LoVo (cell line): ENCODE measurements at regions not wholly inside any gene's neighbourhood (a gene's known extent, or its start where the extent isn't known, plus 50 kb on each side); places are given as distances from the start of the nearest gene placed in this dataset.
A peak's percentile ranks its signal among the peaks of the same experiment; 100 is the strongest.

Experiments
- DNase-seq: peaks from one replicate; pipeline ENCODE4 v3.0.0-alpha.2; 2016; ENCODE audit warnings: low spot score

DNA sequence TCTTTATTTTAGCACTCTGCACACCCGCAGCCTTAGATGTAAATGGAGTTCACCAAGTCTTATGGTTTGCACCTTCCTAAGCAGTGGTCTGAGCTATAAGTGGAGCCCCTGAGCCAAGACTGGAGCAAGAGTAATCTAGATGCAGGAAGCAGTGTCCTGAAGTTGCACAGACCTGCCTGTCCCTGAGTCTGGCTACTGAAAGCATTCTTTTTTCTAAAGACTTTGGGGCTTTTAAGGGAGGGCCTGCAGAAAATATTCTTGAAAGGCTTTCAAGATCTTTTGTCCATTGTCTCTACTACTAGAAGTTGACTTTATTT, 389.7 kb downstream of the KDM5D start:
- DNase-seq = no peak

DNA sequence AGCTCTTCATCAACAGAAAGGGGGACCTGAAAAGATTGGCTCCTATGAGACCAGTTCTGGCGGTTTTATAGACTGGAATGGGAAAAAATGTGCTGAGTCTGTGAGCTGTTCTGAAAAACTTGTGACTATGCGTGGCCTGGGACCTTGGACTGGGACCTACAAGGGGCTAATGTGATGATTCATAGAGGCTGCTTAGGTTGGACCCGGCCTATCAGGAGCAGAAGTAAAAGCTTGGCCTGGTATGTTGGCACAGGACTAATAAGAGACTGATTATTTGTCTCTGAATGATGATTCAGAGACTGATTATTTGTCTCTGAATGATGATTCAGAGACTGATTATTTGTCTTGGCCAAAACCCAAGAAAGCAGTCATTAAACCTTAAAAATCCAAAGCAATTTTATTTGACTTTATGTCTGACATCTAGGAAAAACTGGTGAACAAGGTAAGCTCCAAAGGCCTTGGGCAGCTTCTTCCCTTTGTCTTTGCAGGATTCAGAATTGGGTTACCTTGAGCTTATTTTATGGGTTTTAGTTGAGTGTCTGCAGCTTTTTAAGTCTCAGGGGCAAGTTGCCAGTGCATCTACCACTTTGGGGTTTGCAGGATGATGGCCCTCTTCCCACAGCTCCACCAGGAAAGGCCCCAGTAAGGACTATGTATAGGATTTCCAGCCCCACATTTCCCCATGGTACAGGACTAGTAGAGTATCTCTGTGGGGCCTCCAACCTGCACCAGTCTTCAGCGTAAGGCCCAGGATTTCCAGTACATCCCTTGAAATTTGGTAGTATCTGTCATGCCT, 390.3 kb downstream of the KDM5D start:
- peak; percentile 35 for DNase-seq

DNA sequence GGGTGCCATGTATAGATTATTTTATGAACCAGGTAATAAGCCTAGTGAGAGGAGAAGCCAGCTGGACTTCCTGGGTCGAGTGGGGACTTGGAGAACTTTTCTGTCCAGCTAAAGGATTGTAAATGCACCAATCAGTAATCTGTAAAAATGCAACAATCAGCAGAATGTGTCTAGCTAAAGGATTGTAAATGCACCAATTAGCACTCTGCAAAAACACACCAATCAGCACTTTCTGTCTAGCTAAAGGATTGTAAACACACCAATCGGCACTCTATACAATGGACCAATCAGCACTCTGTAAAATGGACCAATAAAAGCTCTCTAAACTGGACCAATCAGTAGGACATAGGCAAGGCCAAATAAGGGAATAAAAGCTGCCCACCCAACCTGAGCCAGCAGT, 392.9 kb downstream of the KDM5D start:
- DNase-seq = no peak

DNA sequence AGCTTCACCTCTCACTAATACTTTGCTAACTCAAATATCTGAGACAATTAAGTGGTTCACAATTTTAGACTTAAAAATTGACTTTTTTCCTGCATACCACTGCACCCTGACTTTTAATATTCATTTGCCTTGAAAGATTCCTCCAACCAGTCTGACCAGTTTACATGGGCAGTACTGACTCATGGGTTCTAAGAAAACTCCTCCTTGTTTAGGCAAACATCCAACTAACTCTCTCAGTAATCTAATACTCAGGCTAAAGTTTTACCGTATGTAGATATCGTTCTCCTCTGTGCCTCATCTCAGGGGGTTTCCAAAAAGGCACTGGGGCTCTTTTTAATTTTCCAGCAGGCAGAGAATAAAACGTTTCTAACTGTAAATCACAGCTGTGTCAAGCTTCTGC, 422.8 kb downstream of the KDM5D start:
- DNase-seq = peak; percentile 4

DNA sequence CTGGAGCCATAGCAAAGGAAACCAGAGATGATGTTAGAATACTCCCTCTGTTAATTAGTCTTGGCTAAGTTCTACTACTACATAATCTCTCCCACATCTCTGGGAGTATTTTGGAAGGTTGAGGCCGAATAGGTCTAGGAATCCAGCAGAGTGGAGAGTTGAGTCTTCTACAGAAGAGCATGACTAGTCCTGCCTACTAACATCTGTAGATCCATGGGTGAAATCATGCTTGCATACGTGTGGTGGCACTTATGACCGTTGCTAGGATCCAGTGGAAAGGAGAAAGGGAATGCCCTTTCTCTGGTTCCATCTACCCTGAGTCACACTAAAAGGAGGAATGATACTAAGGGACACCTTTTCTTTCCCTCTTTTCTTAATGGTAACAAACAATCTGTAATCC, 425.4 kb downstream of the KDM5D start:
- DNase-seq = no peak

DNA sequence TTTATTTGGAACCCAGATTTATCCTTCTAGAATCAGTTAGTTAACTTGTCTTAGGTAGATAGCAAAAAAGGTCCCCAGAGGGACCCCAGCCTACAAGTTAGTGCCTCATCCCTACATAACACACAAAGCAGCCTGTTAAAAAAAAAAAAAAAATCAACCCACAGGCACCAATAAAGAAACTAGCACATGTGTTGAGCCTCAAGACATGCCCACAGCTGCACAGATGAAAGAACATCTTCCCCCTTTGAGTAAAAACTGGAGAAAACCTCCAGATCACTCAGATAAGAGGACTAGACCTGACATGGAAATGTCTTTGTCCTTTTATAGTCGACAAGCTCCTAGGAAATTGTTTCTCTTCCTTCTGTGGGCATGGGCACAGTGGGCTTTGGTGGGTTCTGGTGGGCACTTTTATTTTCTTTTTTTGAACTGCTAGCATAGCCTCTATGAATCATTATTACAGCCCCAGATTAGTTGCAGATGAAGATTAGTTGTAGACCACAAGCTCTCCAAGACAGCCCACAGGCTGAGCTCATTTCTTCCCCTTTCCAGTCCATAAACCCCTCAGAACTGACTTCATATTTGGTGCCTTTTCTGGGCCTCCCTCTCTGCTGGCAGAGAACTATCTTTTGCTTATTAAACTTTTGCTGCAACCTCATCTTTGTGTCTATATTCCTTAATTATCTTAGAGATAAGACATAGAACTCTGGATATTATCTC, 427.1 kb downstream of the KDM5D start:
- no peak for DNase-seq

DNA sequence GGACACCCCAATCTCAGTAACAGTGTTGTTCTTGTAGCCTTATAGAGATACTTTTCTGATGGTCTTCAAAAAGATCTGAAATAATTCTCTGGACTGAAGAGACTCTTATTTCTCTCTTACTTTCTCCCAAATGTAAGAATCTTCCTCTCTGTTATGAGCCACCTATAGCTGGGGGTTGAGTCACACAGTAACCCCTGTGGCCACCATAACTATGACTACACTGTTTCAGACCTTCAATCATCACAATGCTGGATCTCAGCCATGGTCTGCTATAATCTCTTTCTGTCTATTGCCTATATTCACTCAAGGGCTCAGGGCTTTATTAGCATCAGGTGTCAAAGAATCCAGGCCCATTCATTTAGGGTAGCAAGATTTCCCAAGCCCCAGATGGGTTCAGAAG, 436.9 kb downstream of the KDM5D start:
- DNase-seq = no peak

DNA sequence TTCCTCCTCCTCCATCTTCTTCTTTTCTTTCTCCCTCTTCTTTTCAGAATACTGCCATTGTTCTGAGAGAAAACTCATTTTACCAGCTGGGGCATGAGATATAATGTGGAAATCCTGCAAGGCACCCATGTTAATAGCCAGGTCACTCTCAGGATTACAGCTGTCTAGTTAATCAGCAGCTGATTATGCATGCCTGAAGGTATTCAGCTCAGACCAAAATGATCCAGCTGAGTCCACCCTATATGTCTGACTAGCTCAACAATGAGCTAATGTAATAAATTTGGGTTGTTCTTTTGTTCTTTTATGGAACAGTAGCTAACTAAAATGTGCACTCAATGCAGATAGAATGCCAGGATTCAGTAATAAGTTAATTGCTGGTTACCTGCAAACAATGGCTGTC, 441.4 kb downstream of the KDM5D start:
- DNase-seq = no peak

DNA sequence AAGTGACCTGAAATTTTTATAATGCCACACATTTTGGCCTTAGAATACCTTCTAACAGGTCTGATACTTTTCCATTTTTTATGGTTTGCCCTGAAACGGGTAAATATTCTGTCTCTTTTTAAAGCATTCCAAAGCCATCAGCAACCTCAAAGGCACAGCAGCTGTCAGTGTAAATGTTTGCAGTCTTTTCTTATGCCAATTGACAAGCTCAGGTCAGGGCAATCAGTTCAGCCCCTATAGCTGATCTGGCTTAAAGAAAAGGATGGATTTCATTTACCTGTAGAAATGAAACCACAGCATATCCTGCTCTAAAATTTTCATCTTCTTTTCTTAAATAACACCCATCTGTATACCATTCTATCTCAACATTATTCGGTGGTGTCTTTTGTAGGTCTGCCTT, 453.6 kb downstream of the KDM5D start:
- no peak for DNase-seq

DNA sequence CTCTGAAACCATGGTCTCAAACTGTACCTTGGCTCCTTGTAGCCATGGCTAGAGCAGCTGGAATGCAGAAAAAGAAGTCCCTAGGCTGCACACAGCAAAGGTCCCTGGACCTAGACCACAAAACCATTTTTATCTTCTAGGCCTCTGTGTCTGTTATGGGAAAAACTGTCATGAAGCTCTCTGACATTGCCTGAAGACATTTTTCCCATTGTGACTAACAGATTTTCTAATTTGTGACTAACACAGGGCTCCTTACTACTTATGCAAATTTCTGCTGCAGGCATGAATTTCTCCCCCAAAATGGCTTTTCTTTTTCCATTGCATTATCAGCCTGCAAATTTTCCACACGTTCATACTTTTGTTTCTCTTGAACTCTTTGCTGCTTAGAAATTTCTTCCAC, 470.4 kb downstream of the KDM5D start:
- DNase-seq = no peak

DNA sequence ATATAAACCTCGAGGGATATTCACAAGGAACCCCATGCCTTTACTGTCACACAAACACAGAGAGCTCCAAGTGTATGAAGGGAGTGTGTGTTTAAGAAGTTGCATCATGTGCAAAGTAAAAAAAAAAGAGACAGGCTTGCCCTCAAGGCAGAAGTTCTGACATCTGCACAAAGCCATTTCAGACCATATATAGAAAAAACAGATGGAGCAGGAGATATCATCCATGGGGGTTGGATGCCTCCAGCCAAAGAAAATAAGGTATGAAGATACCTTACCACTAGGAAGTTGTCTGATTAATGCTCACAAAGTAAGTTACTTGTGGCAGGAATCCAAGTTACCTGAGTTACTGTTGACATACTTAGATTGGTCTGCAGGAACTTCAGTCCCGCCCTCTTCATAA, 476.2 kb downstream of the KDM5D start:
- DNase-seq = peak; percentile 61

DNA sequence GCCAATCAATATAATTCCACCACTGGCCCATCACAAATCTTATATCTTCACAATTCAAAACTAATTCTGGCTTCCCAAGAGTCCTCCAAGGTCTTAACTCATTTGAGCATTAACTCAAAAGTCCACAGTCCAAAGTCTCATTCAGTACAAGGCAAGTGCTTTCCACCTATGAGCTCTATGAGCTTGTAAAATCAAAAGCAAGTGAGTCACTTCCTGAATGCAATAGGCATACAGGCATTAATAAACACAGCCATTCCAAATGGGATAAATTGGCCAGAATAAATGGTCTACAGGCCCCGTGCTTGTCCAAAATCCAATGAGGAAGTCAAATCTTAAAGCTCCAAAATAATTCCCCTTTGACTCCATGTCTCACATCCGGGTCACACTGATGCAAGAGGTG, 479.1 kb downstream of the KDM5D start:
- peak; percentile 47 for DNase-seq

DNA sequence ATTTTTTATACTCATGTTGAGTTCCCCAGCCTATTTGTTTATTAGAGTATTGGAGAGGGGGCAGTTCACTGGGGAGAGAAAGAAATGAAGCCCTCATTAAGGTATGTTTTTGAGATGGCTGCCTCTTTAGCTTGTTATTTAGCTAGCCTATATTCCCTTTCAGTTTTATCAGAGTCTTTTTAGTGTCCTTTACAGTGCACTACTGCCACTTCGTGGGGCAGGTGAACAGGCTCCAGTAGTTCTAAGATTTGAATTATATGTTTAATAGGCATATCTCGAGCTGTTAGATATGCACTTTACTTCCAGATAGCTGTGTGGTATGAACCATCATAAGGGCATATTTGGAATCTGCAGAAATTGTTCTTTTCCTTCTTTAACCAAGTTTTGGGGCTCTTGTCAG, 482.2 kb downstream of the KDM5D start:
- no peak for DNase-seq

DNA sequence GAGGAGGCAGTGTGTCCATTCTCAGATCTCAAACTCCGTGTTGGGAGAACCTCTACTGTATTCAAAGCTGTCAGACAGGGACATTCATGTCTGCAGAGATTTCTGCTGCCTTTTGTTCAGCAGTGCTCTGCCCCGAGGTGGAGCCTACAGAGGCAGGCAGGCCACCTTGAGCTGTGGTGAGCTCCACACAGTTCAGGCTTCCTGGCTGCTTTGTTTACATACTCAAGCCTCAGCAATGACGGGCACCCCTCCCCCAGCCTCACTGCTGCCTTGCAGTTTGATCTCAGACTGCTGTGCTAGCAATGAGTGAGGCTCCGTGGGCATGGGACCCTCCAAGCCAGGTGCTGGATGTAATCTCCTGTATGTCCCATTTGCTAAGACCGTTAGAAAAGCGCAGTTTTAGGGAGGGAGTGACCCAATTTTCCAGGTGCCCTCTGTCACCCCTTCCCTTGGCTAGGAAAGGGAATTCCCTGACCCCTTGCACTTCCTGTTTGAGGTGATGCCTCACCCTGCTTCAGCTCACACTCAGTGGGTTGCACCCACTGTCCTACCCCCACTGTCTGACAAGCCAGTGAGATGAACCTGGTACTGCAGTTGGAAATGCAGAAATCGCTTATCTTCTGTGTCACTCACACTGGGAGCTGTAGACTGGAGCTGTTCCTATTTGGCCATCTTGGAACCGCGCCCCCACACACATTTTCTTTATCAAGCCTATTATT, 458.9 kb upstream of the HSFY2 start:
- DNase-seq = no peak

DNA sequence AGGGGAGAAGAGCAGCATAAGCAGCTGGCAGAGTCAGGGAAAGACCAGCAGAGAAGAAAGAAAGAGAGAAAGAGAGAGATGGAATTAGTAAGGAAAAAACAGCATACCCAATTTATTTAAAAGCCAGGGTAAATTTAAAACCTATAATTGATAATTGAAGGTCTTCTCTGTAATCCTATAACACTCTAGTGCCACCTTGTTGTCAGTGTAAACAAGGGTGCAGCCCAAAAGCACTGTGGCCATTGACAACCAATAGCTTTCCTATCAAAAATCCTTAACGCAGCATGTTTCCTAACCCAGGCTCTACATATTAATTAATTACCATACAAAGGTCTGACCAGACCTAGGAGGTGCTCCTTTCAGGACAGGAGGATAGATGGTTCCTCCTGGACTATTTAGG, 447.2 kb upstream of the HSFY2 start:
- no peak for DNase-seq

DNA sequence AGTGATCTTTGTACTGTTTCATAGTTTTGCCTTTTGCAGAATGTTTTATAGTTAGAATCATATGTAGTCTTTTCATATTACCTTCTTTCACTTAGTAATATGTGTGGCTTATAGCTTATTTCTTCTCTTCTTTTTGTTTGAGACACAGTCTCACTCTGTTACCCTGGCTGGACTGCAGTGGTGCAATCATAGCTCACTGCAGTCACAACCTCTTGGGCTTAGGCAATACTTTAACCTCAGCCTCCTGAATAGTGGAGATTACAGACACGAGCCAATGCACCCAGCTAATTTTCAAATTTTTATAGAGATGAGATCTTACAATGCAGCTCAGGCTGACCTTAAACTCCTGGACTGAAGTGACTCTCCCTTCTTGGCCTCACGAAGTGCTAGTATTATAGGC, 435.4 kb upstream of the HSFY2 start:
- no peak for DNase-seq

DNA sequence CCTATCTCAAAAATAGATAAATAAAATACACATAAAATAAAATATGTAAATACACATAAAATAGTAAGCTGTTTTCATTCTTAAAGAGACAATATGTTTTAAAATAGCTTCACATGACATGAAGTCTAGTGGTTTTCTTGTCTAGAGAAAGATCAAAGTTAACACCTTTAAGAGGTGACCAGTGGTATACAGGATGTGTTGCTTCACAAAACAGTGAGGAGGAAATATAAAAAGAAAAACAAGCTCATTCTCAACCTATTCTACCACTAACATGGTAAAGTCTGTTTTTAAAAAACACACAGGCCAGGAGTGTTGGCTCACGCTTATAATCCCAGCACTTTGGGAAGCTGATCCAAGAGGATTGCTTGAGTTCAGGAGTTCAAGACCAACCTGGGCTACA, 433.5 kb upstream of the HSFY2 start:
- no peak for DNase-seq

DNA sequence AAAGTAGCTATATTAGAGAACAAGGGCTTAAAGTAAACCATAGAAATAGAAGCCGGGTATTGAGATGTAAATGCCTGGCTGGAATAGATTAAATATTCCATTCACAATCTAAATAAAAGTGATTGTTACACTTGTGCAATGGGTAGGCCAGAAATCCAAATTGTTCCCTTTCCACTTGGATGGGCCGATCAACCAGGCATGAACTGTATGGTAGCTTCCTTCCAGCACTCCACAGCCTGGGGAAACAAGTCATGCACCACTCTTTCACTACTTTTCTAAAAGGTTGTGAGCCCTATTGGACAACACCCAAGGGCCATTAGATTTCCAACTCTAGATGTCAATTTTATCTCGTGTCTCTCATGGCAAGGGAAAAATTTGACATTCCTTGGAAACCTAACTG, 407.3 kb upstream of the HSFY2 start:
- DNase-seq = no peak

DNA sequence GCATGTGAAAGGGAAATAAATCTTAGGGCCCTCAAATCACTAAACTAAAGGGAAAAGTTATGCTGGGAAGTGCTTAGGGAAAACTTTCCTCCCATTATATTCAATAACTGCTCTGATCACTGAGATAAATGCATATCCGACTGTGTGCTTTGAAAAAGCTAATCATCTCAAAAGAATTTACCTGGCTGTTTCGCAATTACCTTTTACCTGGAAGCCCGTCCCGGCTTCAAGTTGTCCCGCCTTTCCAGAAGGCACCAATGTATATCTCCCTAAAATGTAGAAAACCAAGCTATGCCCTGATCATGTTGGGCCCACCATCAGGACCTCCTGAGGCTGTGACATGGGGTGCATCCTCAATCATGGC, 394.6 kb upstream of the HSFY2 start:
- no peak for DNase-seq

DNA sequence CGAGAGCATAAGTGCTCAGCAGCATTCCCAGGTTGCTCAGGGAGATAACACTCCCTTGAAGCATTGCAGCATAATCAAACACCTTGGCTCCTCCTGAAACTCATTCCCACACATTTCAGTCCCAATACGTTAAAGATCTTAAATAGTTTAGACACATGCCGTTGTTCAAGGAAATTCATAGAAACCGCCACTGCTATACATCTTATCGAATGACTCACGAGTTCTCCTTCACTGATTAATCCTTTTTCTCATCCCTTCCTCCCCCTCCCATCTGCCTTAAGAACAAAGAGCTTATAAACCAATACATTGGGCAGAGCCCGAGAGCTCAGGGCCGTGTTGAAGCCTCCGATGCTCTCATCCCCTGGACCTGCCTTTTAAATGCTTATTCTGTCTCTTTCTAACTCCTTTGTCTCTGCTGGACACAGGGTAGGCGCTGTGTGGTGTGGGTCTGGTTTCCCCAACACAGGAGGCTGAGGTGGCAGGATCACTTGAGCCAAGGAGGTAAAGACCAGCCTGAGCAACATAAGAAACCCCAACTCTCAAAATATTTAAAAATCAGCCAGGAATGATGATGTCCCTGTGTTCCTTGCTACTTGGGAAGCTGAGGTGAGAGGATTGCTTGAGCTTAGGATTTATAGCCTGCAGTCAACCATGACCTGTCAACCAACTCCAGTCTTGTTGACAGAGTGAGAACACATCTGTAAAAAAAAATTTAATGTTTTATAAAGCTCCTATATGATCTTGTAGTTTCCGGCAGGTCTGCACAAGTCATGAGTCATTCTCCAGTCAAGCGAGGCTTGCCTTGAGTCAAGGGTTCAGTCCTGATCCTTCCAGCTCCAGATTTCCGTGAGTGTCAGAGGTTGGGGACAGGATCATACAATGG, 394.0 kb upstream of the HSFY2 start:
- DNase-seq = peak; percentile 39

DNA sequence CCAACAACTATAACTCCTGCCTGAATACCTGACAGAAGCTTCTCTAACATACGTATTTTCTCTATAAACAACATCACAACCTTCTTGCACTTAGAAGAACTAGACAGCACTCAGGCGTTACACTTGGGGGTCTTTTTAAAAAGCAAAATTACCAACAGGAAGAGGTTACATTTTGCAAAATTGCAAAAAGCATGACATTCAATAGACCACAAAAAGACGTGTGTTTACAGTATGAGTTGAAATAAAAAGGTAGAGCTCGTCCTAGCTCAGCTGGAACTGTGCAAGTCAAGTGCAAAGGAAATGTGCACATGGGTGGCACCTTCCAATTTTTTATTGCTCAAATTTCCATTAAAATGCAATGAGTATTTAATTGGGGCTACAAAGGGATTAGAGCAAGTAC, 375.2 kb upstream of the HSFY2 start:
- no peak for DNase-seq

DNA sequence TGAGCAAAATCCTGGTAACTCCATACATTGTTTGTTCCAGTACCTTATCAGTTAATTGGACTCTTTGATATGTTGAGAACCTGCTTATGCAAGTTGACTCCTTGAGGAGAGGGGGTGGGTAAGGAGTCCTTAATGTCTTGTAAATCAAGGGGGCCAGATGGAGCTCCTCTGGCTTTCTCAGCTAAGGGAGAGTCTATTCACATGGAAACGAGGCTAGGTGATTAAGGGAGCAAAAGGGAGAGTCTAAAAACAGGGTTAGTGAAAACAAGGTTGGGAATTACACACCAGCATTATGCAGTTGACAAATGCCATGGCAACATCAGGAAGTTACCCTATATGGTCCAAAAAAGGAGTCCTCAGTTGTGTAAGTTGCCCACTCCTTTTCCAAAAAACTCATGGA, 372.8 kb upstream of the HSFY2 start:
- DNase-seq = no peak
